Mesothelial cell of epicardium (in vitro differentiated cells): ENCODE measurements at regions not wholly inside any gene's neighbourhood (a gene's known extent, or its start where the extent isn't known, plus 50 kb on each side); places are given as distances from the start of the nearest gene placed in this dataset.

ENCODE experiments used
- DNase-seq, 2 experiments: peaks; one replicate each; pipeline ENCODE4 v3.0.0; 2021; ENCODE audit warnings: low spot score in 2 of 2; ENCODE audit not compliant: unreplicated experiment in 2 of 2
- H3K27ac Mint-ChIP-seq: 2 replicates; pipeline ENCODE4 v1.8.0; 2021; ENCODE audit warnings: mixed read lengths
- H3K27me3 Mint-ChIP-seq: 2 replicates; pipeline ENCODE4 v1.8.0; 2021; ENCODE audit warnings: low read depth, mixed read lengths
- H3K36me3 Mint-ChIP-seq: 2 replicates; pipeline ENCODE4 v1.8.0; 2021; ENCODE audit warnings: mixed read lengths
- H3K4me1 Mint-ChIP-seq: 2 replicates; pipeline ENCODE4 v1.8.0; 2021; ENCODE audit warnings: mixed read lengths
- H3K4me3 Mint-ChIP-seq: 2 replicates; pipeline ENCODE4 v1.8.0; 2021; ENCODE audit warnings: mild to moderate bottlenecking, moderate library complexity, mixed read lengths
- H3K9me3 Mint-ChIP-seq: 2 replicates; pipeline ENCODE4 v1.8.0; 2021; ENCODE audit warnings: mixed read lengths
- CTCF ChIP-seq: fragments of 200-600 bp; sonication (generic); IDR thresholded peaks from one replicate; pipeline ENCODE4 v1.5.0; 2021; ENCODE audit warnings: antibody characterized with exemption; ENCODE audit not compliant: unreplicated experiment

DNA sequence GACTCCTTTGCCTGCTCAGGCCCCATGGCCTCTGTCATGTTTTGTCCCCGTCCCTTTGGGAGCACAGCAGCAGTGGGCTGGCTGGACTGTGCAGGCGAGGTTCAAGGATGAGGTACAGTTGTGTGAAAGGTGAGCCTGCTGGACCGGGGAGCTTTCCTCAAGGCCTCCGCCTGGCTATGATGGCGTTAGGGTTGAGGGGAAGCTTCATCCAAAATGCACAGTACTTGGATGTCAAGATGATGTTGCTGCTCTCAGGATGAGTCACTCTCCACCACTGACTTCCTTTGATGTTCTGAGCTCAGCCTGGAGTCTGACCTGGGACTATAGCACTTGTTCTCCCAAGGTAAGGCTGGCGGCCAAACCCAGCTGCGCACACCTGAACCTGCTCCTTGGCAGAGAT, 152.7 kb upstream of the SHH start:
- no peaks in the 10 kb centered on the region for H3K4me1 Mint-ChIP-seq
- DNase-seq = no peak
- H3K36me3 Mint-ChIP-seq = no peaks in the 10 kb centered on the region
- H3K9me3 Mint-ChIP-seq = no peaks in the 10 kb centered on the region
- H3K4me3 Mint-ChIP-seq = no peak overlapping the region
- no peak for TF ChIP-seq CTCF
- peaks cover 28% of the 10 kb centered on the region for H3K27me3 Mint-ChIP-seq
- no peak overlapping the region for H3K27ac Mint-ChIP-seq

DNA sequence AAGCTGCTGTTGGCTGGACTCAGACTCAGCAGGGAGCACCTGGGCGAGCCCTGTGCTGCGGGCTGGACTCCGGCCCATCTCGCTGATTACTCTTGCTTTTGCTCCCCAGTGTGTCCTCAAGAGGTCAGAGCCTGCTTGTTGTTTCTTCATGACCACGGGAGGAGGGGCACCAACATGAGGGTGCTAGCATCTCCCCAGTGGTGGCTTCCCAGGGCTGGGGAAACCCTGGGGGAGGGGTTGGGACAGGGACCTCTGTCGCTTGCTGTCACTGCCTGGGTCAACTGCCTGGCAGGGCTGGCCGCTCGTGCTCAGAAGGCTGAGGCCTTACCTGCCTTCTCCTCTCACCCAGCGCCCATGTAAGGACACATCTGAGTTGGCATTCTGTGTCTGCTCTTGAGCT, 152.3 kb upstream of the SHH start:
- H3K27ac Mint-ChIP-seq = no peak overlapping the region
- peaks cover 28% of the 10 kb centered on the region for H3K27me3 Mint-ChIP-seq
- no peak for TF ChIP-seq CTCF
- H3K4me1 Mint-ChIP-seq = no peaks in the 10 kb centered on the region
- no peak overlapping the region for H3K4me3 Mint-ChIP-seq
- DNase-seq = no peak
- no peaks in the 10 kb centered on the region for H3K36me3 Mint-ChIP-seq
- no peaks in the 10 kb centered on the region for H3K9me3 Mint-ChIP-seq

DNA sequence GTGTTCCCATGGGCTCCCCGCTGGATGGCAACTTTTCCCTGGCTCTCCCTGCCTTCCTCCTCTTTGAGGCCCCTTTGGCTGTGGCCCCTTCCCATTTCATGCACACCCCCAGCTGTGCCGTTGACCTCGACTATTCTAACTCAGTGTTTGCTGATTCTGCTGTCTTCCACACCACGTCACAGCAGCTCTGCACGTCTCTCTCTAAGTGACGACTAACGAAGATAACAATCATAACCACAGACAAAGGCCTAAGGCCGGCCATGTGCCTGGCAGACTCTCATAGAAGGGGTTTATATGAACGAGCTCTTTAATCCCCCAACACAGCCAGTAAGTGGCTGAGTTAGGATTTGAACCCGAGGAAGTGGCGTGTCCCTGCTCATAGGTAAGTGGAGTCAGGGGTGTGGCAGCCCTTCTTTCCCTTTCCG, 151.5 kb upstream of the SHH start:
- H3K36me3 Mint-ChIP-seq = no peaks in the 10 kb centered on the region
- H3K4me3 Mint-ChIP-seq = no peak overlapping the region
- DNase-seq = no peak
- H3K4me1 Mint-ChIP-seq = no peaks in the 10 kb centered on the region
- no peak overlapping the region for H3K27ac Mint-ChIP-seq
- peaks cover 25% of the 10 kb centered on the region for H3K27me3 Mint-ChIP-seq
- H3K9me3 Mint-ChIP-seq = no peaks in the 10 kb centered on the region
- TF ChIP-seq CTCF = no peak

GRCh38 chr7:155963356-155963755, 151.1 kb upstream of the SHH start:
- Mint-ChIP-seq H3K27ac (no peak overlapping the region), H3K4me3 (no peak overlapping the region), H3K9me3 (no peaks in the 10 kb centered on the region), H3K36me3 (no peaks in the 10 kb centered on the region), H3K4me1 (no peaks in the 10 kb centered on the region), H3K27me3 (peaks cover 25% of the 10 kb centered on the region)
- no peak for DNase-seq
- no peak for TF ChIP-seq CTCF

DNA sequence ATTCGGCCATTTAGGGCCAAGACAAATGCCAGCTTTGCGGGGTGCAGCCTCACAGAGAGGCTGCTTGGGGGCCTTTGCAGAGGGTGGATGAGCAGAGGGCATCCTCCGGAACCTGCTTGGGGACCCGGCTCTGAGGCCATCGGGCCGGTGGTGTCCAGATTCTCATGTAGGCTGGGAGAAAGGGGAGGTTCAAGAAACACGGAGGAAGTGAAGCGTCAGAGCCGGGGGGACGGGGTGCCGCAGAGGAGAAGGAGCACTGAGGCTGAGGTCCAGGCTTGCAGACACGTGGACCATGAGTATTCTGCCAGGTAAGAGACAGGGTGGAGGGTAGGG, 150.7 kb upstream of the SHH start:
- no peaks in the 10 kb centered on the region for H3K36me3 Mint-ChIP-seq
- no peaks in the 10 kb centered on the region for H3K4me1 Mint-ChIP-seq
- H3K27ac Mint-ChIP-seq = no peak overlapping the region
- H3K27me3 Mint-ChIP-seq = peaks cover 25% of the 10 kb centered on the region
- no peak overlapping the region for H3K4me3 Mint-ChIP-seq
- no peak for TF ChIP-seq CTCF
- DNase-seq = no peak
- no peaks in the 10 kb centered on the region for H3K9me3 Mint-ChIP-seq
